Mesenchymal stem cell (in vitro differentiated cells and primary cell): ENCODE measurements at regions not wholly inside any gene's neighbourhood (a gene's known extent, or its start where the extent isn't known, plus 50 kb on each side); places are given as distances from the start of the nearest gene placed in this dataset.

Source experiments
- DNase-seq: peaks from one replicate; pipeline ENCODE4 v3.0.0-alpha.2; 2013
- H2AFZ ChIP-seq: one replicate; pipeline ENCODE4 v1.6.1; 2013; ENCODE audit warnings: low read depth, mild to moderate bottlenecking, control low read depth, inconsistent platforms, low read length, moderate library complexity
- H2AK5ac ChIP-seq: 2 replicates; pipeline ENCODE4 v1.6.1; 2013; ENCODE audit warnings: low read length, moderate library complexity, mild to moderate bottlenecking, inconsistent platforms; ENCODE audit not compliant: severe bottlenecking
- H2BK120ac ChIP-seq: one replicate; pipeline ENCODE4 v1.6.1; 2013; ENCODE audit warnings: low read depth, mild to moderate bottlenecking, inconsistent platforms, low read length, moderate library complexity
- H2BK12ac ChIP-seq, 2 experiments: one replicate each; pipeline ENCODE4 v1.6.1; 2013; ENCODE audit warnings: inconsistent platforms in 2 of 2, low read length in 2 of 2, mild to moderate bottlenecking in 2 of 2, moderate library complexity in 2 of 2, control low read depth in 1 of 2
- H2BK15ac ChIP-seq: one replicate; pipeline ENCODE4 v1.6.1; 2013; ENCODE audit warnings: mild to moderate bottlenecking, low read depth, inconsistent platforms; ENCODE audit not compliant: poor library complexity, severe bottlenecking
- H2BK5ac ChIP-seq: 2 replicates; pipeline ENCODE4 v1.6.1; 2013; ENCODE audit warnings: low read depth, mild to moderate bottlenecking, low read length, control low read depth, inconsistent platforms; ENCODE audit not compliant: poor library complexity, severe bottlenecking
- H3K14ac ChIP-seq, 2 experiments: one replicate each; pipeline ENCODE4 v1.6.1; 2013; ENCODE audit warnings: inconsistent platforms in 2 of 2, low read length in 2 of 2, control low read depth in 1 of 2, mild to moderate bottlenecking in 1 of 2, moderate library complexity in 1 of 2
- H3K18ac ChIP-seq, 2 experiments: one replicate each; pipeline ENCODE4 v1.6.1; 2013; ENCODE audit warnings: inconsistent platforms in 2 of 2, low read length in 2 of 2, control low read depth in 1 of 2, low read depth in 1 of 2, mild to moderate bottlenecking in 1 of 2
- H3K23ac ChIP-seq, 2 experiments: one replicate each; pipeline ENCODE4 v1.6.1; 2013; ENCODE audit warnings: inconsistent platforms in 2 of 2, low read length in 2 of 2, mild to moderate bottlenecking in 2 of 2, moderate library complexity in 2 of 2, control low read depth in 1 of 2
- H3K27ac ChIP-seq: 2 replicates; pipeline ENCODE4 v1.5.1; 2013; ENCODE audit warnings: mild to moderate bottlenecking, moderate library complexity, low read length, control low read depth, inconsistent platforms; ENCODE audit not compliant: poor library complexity, severe bottlenecking
- H3K27me3 ChIP-seq, 2 experiments: 2 replicates each; pipeline versions ENCODE4 v1.6.1 to v1.7.0; 2013; ENCODE audit warnings: low read length in 2 of 2, mild to moderate bottlenecking in 2 of 2, moderate library complexity in 2 of 2, control low read depth in 1 of 2, inconsistent platforms in 1 of 2; ENCODE audit not compliant: control insufficient read depth in 1 of 2, insufficient read depth in 1 of 2
- H3K36me3 ChIP-seq, 2 experiments: 2 replicates each; pipeline versions ENCODE4 v1.6.1 to v1.7.0; 2013; ENCODE audit warnings: low read length in 2 of 2, control low read depth in 1 of 2, inconsistent platforms in 1 of 2, low read depth in 1 of 2, mild to moderate bottlenecking in 1 of 2; ENCODE audit not compliant: insufficient read depth in 2 of 2, control insufficient read depth in 1 of 2
- H3K4ac ChIP-seq, 2 experiments: one replicate each; pipeline ENCODE4 v1.6.1; 2013; ENCODE audit warnings: inconsistent platforms in 2 of 2, low read length in 2 of 2, mild to moderate bottlenecking in 2 of 2, moderate library complexity in 2 of 2, control low read depth in 1 of 2, low read depth in 1 of 2
- H3K4me1 ChIP-seq: 2 replicates; pipeline ENCODE4 v1.6.1; 2013; ENCODE audit warnings: low read depth, low read length, control low read depth; ENCODE audit not compliant: control insufficient read depth, insufficient read depth
- H3K4me2 ChIP-seq: 2 replicates; pipeline ENCODE4 v1.6.1; 2013; ENCODE audit warnings: low read length, mild to moderate bottlenecking, inconsistent platforms; ENCODE audit not compliant: poor library complexity, severe bottlenecking
- H3K4me3 ChIP-seq, 2 experiments: 2 replicates each; pipeline versions ENCODE4 v1.5.1 to v1.7.0; 2013; ENCODE audit warnings: low read length in 2 of 2, mild to moderate bottlenecking in 2 of 2, control low read depth in 1 of 2, low read depth in 1 of 2; ENCODE audit not compliant: insufficient read depth in 1 of 2
- H3K79me1 ChIP-seq: replicated peaks from 2 replicates; pipeline ENCODE4 v1.6.1; 2013; ENCODE audit warnings: mild to moderate bottlenecking, control low read depth, low read length, inconsistent platforms; ENCODE audit not compliant: poor library complexity, severe bottlenecking
- H3K9ac ChIP-seq: 2 replicates; pipeline ENCODE4 v1.7.0; 2013; ENCODE audit warnings: mild to moderate bottlenecking, low read length, moderate library complexity
- H3K9me3 ChIP-seq: 2 replicates; pipeline ENCODE4 v1.7.0; 2013; ENCODE audit warnings: mild to moderate bottlenecking, low read length; ENCODE audit not compliant: control insufficient read depth
- H4K8ac ChIP-seq: one replicate; pipeline ENCODE4 v1.6.1; 2013; ENCODE audit warnings: inconsistent platforms, mild to moderate bottlenecking, low read length, moderate library complexity
- H4K91ac ChIP-seq: one replicate; pipeline ENCODE4 v1.6.1; 2013; ENCODE audit warnings: mild to moderate bottlenecking, low read length, inconsistent platforms
- WGBS: methylation state at CpG from one replicate; pipeline ENCODE4 v1.1.7; 2013; ENCODE audit warnings: mixed read lengths; 5-methylcytosine and 5-hydroxymethylcytosine counted together

DNA sequence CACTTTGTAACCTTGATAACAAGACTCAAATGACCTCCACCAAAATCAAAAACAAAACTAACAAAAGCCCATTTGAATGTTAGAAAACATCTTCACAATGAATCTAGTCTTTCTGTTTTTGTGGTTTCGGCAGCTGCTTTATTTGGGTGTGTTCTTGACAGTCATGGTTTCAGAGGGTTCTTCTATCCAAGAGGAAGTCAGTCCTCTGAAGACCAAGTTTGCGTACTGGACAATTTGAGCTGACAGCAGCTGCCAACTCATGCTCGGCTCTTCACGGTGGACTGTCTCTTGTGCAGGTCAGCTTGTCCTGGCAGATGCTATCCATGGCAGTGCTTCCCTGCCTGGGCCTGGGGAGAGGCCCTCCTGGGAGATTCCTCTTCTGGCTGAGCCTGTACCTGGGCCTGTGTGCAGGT, 91.0 kb downstream of the TMEM17 start:
- WGBS = 87% methylated on average over 4 of the region's 4 CpGs
- Histone ChIP-seq H2BK12ac (no peak overlapping the region), H3K4me2 (no peak overlapping the region), H3K27ac (no peak overlapping the region), H2AFZ (no peak overlapping the region), H2BK15ac (no peak overlapping the region), H3K18ac (no peak overlapping the region), H3K79me1 (no peaks in the 10 kb centered on the region), H3K27me3 (no peaks in the 10 kb centered on the region), H4K91ac (no peak overlapping the region), H3K14ac (peak overlapping the region in 1 of 2 experiments; percentile 7), H2AK5ac (no peak overlapping the region), H3K9me3 (peaks cover 8% of the 10 kb centered on the region), H3K9ac (no peak overlapping the region), H3K23ac (no peak overlapping the region), H2BK5ac (no peak overlapping the region), H3K4me1 (peaks cover 8% of the 10 kb centered on the region), H2BK120ac (no peak overlapping the region), H3K36me3 (no peaks in the 10 kb centered on the region), H4K8ac (no peak overlapping the region), H3K4me3 (no peak overlapping the region), H3K4ac (no peak overlapping the region)
- DNase-seq = no peak

DNA sequence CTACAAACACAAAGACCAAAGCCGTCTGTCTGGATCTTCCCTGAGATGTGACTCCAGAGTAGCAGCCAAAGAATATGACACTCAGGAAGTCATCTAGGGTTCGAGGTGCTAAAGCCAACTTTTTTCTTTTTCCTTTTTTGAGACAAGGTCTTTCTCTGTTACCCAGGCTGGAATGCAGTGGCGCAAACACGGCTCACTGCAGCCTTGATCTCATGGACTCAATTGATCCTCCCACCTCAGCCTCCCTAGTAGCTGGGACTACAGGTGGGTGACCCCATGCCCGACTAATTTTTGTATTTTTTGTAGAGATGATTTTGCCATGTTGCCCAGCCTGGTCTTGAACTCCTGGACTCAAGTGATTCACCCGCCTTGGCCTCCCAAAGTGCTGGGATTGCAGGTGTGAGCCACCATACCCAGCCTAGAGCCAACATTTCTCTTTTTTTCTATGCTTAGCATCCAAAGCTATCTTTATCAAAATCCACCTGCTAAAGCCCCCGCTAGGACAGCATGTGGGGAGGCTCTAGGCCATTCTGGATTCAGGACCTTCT, 92.8 kb downstream of the TMEM17 start:
- H3K4me3 ChIP-seq = no peak overlapping the region
- no peak for DNase-seq
- no peaks in the 10 kb centered on the region for H3K27me3 ChIP-seq
- no peak overlapping the region for H3K14ac ChIP-seq
- no peak overlapping the region for H3K4ac ChIP-seq
- H2BK12ac ChIP-seq = no peak overlapping the region
- H3K9me3 ChIP-seq = no peaks in the 10 kb centered on the region
- no peak overlapping the region for H3K9ac ChIP-seq
- H3K23ac ChIP-seq = no peak overlapping the region
- no peak overlapping the region for H4K91ac ChIP-seq
- no peak overlapping the region for H3K4me2 ChIP-seq
- H3K18ac ChIP-seq = no peak overlapping the region
- H3K36me3 ChIP-seq = no peaks in the 10 kb centered on the region
- no peaks in the 10 kb centered on the region for H3K79me1 ChIP-seq
- no peak overlapping the region for H4K8ac ChIP-seq
- H2BK15ac ChIP-seq = no peak overlapping the region
- H3K27ac ChIP-seq = no peak overlapping the region
- no peak overlapping the region for H2BK120ac ChIP-seq
- no peak overlapping the region for H2AFZ ChIP-seq
- 93% methylated on average over 6 of the region's 7 CpGs for WGBS
- H3K4me1 ChIP-seq = peaks cover 12% of the 10 kb centered on the region
- H2BK5ac ChIP-seq = no peak overlapping the region
- no peak overlapping the region for H2AK5ac ChIP-seq

- H2AK5ac ChIP-seq = no peak overlapping the region
- H2BK5ac ChIP-seq = no peak overlapping the region
- H4K8ac ChIP-seq = no peak overlapping the region
- H3K4me2 ChIP-seq = no peak overlapping the region
- H2BK12ac ChIP-seq = no peak overlapping the region
- H3K36me3 ChIP-seq = no peaks in the 10 kb centered on the region
- H3K27me3 ChIP-seq = no peaks in the 10 kb centered on the region
- H2BK120ac ChIP-seq = no peak overlapping the region
- H3K14ac ChIP-seq = no peak overlapping the region
- no peaks in the 10 kb centered on the region for H3K9me3 ChIP-seq
- H4K91ac ChIP-seq = no peak overlapping the region
- no peak overlapping the region for H3K4me3 ChIP-seq
- H2AFZ ChIP-seq = no peak overlapping the region
- DNase-seq = peak; percentile 5
- peaks cover 19% of the 10 kb centered on the region for H3K4me1 ChIP-seq
- H3K9ac ChIP-seq = no peak overlapping the region
- H3K4ac ChIP-seq = no peak overlapping the region
- no peak overlapping the region for H3K18ac ChIP-seq
- WGBS = 59% methylated on average over 4 of the region's 4 CpGs
- no peak overlapping the region for H3K27ac ChIP-seq
- H3K23ac ChIP-seq = no peak overlapping the region
- no peaks in the 10 kb centered on the region for H3K79me1 ChIP-seq
- H2BK15ac ChIP-seq = no peak overlapping the region
Observed at GRCh38 chr2:62412347-62412742, 93.7 kb downstream of the TMEM17 start.

- Histone ChIP-seq H3K23ac (no peak overlapping the region), H3K9me3 (no peaks in the 10 kb centered on the region), H2BK15ac (no peak overlapping the region), H3K27me3 (no peaks in the 10 kb centered on the region), H3K36me3 (no peaks in the 10 kb centered on the region), H3K4me1 (peaks cover 25% of the 10 kb centered on the region), H2BK12ac (peak overlapping the region in 1 of 2 experiments; percentile 33), H4K91ac (no peak overlapping the region), H3K4me2 (no peak overlapping the region), H3K9ac (peak overlapping the region; percentile 90), H3K4ac (peak overlapping the region in 1 of 2 experiments; percentile 35), H2BK120ac (peak overlapping the region; percentile 54), H2AFZ (no peak overlapping the region), H4K8ac (peak overlapping the region; percentile 92), H3K14ac (no peak overlapping the region), H3K4me3 (no peak overlapping the region), H3K27ac (peak overlapping the region; percentile 94), H2BK5ac (no peak overlapping the region), H3K79me1 (no peaks in the 10 kb centered on the region), H2AK5ac (peak overlapping the region; percentile 3), H3K18ac (peak overlapping the region in 1 of 2 experiments; percentile 29)
- WGBS = 95% methylated on average over 2 of the region's 2 CpGs
- DNase-seq = no peak
Observed at GRCh38 chr2:62410926-62411456, 95.0 kb downstream of the TMEM17 start.
